Stimulated activated CD8-positive, alpha-beta memory T cell treated with anti-CD3 and anti-CD28 coated beads, Interleukin-4, amount 100 ng/mL, for 48 hours (primary cell): ENCODE measurements at regions not wholly inside any gene's neighbourhood (a gene's known extent, or its start where the extent isn't known, plus 50 kb on each side); places are given as distances from the start of the nearest gene placed in this dataset.
A peak's percentile ranks its signal among the peaks of the same experiment; 100 is the strongest.

Experiments used
- DNase-seq: peaks from one replicate; pipeline ENCODE4 v3.0.0-alpha.2; 2020

- DNase-seq, result no peak
These were observed 172.5 kb downstream of the IER5 start for GRCh38 chr1:181260994-181261393.

GRCh38 chr1:181262069-181262468 is 173.6 kb downstream of the IER5 start:
- DNase-seq, result no peak

- DNase-seq, result no peak
These were observed 174.9 kb downstream of the IER5 start for GRCh38 chr1:181263444-181263843.

GRCh38 chr1:181264821-181265220 is 176.3 kb downstream of the IER5 start:
- no peak for DNase-seq

- DNase-seq, result no peak
These were observed 196.5 kb downstream of the IER5 start for GRCh38 chr1:181284978-181285377.

GRCh38 chr1:181295217-181295616 is 188.1 kb upstream of the CACNA1E start:
- DNase-seq, result no peak

GRCh38 chr1:181296180-181296579 is 187.1 kb upstream of the CACNA1E start:
- no peak for DNase-seq

- DNase-seq, result no peak
These were observed 175.2 kb upstream of the CACNA1E start for GRCh38 chr1:181308098-181308497.

- no peak for DNase-seq
These were observed 172.8 kb upstream of the CACNA1E start for GRCh38 chr1:181310560-181310959.

- DNase-seq, result no peak
These were observed 170.4 kb upstream of the CACNA1E start for GRCh38 chr1:181312946-181313345.

GRCh38 chr1:181313466-181313865 is 169.9 kb upstream of the CACNA1E start:
- DNase-seq, result no peak

GRCh38 chr1:181314010-181314409 is 169.3 kb upstream of the CACNA1E start:
- no peak for DNase-seq

- no peak for DNase-seq
These were observed 168.4 kb upstream of the CACNA1E start for GRCh38 chr1:181314959-181315358.

GRCh38 chr1:181317261-181317930 is 165.9 kb upstream of the CACNA1E start:
- peak; percentile 29 for DNase-seq

GRCh38 chr1:181318022-181318857 is 165.1 kb upstream of the CACNA1E start:
- peak; percentile 28 for DNase-seq

GRCh38 chr1:181318858-181319235 is 164.5 kb upstream of the CACNA1E start:
- DNase-seq, result peak; percentile 48

- DNase-seq, result no peak
These were observed 163.4 kb upstream of the CACNA1E start for GRCh38 chr1:181319907-181320306.

- peak; percentile 67 for DNase-seq
These were observed 158.3 kb upstream of the CACNA1E start for GRCh38 chr1:181324797-181325616.

- peak; percentile 21 for DNase-seq
These were observed 157.6 kb upstream of the CACNA1E start for GRCh38 chr1:181325765-181326164.

GRCh38 chr1:181326348-181326747 is 157.0 kb upstream of the CACNA1E start:
- DNase-seq, result peak; percentile 5

- DNase-seq, result peak; percentile 13
These were observed 155.5 kb upstream of the CACNA1E start for GRCh38 chr1:181327796-181328195.

- no peak for DNase-seq
These were observed 148.6 kb upstream of the CACNA1E start for GRCh38 chr1:181334724-181335123.

GRCh38 chr1:181335631-181336030 is 147.7 kb upstream of the CACNA1E start:
- DNase-seq, result no peak
